SH-SY5Y (cell line): ENCODE measurements at regions not wholly inside any gene's neighbourhood (a gene's known extent, or its start where the extent isn't known, plus 50 kb on each side); places are given as distances from the start of the nearest gene placed in this dataset.

Experiments used
- GATA2 ChIP-seq: IDR thresholded peaks from 2 replicates; pipeline ENCODE4 v1.6.1; 2011; ENCODE audit warnings: mild to moderate bottlenecking, low read depth, low read length
- GATA3 ChIP-seq: IDR thresholded peaks from 2 replicates; pipeline ENCODE4 v1.6.1; 2011; ENCODE audit warnings: low read depth, mild to moderate bottlenecking, low read length, moderate library complexity

GRCh38 chr15:91447991-91448644 lies 348.1 kb downstream of the SV2B start:
- TF ChIP-seq GATA3 (no peak), GATA2 (no peak)

GRCh38 chr15:91456251-91456718 lies 356.2 kb downstream of the SV2B start:
- no peak for TF ChIP-seq GATA2
- no peak for TF ChIP-seq GATA3

- TF ChIP-seq GATA2 (no peak), GATA3 (no peak)
These were observed 356.9 kb downstream of the SV2B start for GRCh38 chr15:91456921-91457320.

- TF ChIP-seq GATA3 (no peak), GATA2 (no peak)
These were observed 361.3 kb downstream of the SV2B start for GRCh38 chr15:91461377-91461776.

DNA sequence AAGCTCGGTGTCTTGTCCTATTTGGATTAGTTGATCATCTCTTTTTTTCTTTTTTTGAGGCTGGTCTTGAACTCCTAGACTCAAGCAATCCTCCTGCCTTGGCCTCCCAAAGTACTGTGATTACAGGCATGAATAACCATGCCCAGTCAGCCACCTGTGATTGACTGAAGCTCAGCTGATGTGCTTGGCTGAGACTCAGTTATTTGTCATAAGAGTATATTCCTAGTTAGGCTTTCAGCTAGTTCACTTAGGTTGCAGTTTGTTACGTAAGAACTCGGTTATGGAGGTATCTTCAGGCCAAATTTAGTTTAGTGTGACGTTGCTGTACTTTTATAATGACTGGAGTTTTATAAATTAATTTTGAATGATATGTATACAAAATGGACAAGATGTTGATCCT lies 365.0 kb downstream of the SV2B start:
- no peak for TF ChIP-seq GATA2
- TF ChIP-seq GATA3: no peak

GRCh38 chr15:91465696-91466095 lies 365.6 kb downstream of the SV2B start:
- TF ChIP-seq GATA2: no peak
- TF ChIP-seq GATA3: no peak

DNA sequence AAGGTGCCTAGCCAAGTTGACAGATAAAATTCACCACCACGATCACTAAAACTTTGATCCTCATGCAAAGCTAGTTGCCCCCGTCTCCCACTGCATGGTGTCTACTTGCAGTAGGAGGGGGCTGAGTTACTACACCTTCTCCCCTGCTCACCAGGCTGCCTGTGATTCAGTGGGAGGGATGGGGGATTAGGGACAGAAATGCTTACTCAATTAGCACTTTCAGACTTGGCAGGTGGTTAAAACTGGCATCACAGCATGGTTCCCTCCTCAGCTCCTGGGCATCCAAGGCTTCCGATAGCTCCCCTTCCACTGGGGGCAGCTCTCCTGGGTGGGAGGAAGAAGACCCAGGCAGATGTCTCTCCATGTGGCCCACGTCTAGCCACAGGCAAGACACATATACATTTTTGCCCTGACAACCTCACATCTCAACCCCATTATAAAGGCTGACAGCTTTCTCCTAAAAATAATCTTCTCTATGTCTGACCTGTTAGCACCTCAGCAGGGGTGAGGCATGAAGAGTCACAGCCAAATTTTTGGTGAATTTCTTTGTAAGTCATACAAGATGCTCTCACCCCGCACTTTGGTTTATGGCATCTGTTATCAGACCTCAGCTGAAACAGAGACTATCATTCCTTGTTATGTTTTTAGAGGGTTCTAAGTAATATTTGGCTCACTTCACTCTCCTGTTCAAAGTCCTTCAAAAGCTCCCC lies 369.0 kb downstream of the SV2B start:
- TF ChIP-seq GATA3 (no peak), GATA2 (no peak)

- no peak for TF ChIP-seq GATA3
- no peak for TF ChIP-seq GATA2
These were observed 369.8 kb downstream of the SV2B start for GRCh38 chr15:91469632-91470567.

DNA sequence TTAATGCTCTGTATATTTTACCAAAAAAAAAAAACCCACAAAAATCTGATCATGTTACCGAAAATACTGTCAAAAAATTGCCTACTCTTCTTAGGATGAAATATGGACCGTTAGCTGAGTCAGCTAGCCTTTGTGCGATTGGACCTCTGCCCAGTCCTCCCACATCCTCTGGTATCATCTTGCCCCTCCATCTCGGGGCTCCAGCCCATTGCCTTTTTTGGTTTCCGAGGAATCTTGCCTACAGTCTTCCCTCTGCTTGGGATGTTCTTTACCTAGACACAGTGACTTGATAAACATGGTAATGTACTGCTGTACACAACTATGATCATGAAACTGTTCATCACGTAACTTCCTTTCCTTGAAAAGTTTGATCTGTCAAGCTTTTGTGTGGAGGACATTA lies 371.4 kb downstream of the SV2B start:
- no peak for TF ChIP-seq GATA2
- no peak for TF ChIP-seq GATA3

DNA sequence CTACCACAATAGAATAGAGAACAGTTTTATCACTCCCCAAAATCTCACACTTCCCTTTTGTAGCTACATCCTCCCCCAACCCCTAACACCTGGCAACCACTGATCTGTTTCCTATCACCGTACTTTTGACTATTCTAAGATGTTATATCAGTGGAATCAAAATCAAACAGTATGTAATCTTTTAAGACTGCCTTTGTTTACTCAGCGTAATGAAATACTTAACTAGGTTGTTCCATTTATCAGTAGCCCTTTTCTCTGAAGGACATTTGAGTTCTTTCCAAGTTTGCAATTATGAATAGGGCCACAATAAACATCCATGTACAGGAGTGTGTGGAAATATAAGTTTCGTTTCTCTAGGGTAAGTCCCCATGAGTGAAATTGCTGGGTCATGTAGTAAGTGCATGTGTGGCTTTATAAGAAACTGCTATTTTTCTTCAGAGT lies 372.3 kb downstream of the SV2B start:
- no peak for TF ChIP-seq GATA2
- no peak for TF ChIP-seq GATA3

GRCh38 chr15:91473894-91474545 lies 374.0 kb downstream of the SV2B start:
- TF ChIP-seq GATA3: no peak
- no peak for TF ChIP-seq GATA2

- no peak for TF ChIP-seq GATA2
- no peak for TF ChIP-seq GATA3
These were observed 376.6 kb upstream of the SLCO3A1 start for GRCh38 chr15:91476861-91477260.

DNA sequence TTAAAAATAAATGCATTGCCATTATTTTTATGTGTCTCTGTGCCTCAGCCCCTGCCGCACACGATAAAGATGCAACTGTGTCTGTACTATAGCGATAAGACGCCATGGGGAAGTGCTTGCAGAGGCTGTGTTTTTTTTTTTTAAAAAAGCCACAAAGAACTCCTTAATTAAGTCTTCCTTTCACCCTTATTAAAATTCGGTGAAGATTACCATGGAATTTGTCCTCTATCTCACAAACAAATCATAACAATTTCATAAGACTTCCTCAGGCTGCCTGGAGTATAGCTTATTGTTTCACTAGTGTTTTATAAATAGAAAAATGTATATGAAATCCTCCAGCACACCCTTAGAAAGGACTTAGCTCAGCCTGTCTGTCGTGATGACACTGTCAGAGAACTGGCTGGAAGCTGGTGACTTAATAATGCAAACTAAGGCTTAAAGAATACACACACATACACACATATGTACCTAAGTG lies 374.8 kb upstream of the SLCO3A1 start:
- TF ChIP-seq GATA2 (no peak), GATA3 (no peak)
